Renal cortex interstitium (tissue), 11 donors: ENCODE measurements at regions not wholly inside any gene's neighbourhood (a gene's known extent, or its start where the extent isn't known, plus 50 kb on each side); places are given as distances from the start of the nearest gene placed in this dataset.
A peak's percentile ranks its signal among the peaks of the same experiment; 100 is the strongest.
"Not testable (repeated sequence)": the region's sequence is repeated elsewhere in the genome, so short reads cannot be mapped to it uniquely, and the experiment has no call there.

Source experiments
- DNase-seq, 11 donors: peaks; one replicate each; pipeline ENCODE4 v3.0.0-alpha.2; 2013; ENCODE audit warnings: low read depth in 9 of 11, low spot score in 4 of 11; ENCODE audit errors: extremely low read depth in 1 of 11

DNA sequence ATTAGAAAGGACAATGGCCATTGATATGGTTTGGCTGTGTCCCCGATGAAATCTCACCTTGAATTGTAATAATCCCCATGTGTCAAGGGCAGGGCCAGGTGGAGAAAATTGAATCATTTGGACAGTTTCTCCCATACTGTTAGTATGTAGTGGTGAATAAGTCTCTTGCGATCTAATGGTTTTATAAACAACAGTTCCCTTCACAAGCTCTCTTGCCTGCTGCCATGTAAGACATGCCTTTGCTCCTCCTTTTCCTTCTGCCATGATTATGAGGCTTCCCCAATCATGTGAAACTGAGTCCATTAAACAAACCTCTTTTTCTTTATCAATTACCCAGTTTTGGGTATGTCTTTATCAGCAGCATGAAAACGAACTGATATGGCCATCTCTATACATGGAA lies 302.7 kb downstream of the SFMBT2 start:
- no peak for DNase-seq

- DNase-seq = no peak
Measured at GRCh38 chr10:7107285-7107684, 303.5 kb downstream of the SFMBT2 start.

GRCh38 chr10:7104379-7104778 lies 306.5 kb downstream of the SFMBT2 start:
- DNase-seq = not testable (repeated sequence)

- no peak for DNase-seq
Measured at GRCh38 chr10:7102557-7103349, 308.1 kb downstream of the SFMBT2 start.

DNA sequence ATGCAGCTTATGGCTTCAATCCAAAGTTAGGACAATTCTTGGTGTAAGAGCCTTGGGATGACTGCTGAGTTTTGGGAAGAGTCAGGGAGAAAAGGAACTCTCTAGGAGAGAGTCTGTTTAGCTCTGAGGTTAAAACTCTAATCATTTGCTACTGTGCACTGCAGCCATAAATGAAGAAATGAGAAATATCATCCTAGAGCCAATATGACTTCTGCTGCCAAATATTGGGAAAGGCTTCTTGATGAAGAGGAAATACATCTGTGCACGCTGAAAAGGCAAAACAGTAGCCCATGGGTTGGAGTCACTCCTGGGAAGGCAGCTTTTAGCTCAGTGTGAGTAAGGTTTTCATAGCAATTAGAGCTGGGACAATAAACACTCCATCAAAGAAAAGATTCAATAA lies 308.8 kb downstream of the SFMBT2 start:
- DNase-seq = no peak

DNA sequence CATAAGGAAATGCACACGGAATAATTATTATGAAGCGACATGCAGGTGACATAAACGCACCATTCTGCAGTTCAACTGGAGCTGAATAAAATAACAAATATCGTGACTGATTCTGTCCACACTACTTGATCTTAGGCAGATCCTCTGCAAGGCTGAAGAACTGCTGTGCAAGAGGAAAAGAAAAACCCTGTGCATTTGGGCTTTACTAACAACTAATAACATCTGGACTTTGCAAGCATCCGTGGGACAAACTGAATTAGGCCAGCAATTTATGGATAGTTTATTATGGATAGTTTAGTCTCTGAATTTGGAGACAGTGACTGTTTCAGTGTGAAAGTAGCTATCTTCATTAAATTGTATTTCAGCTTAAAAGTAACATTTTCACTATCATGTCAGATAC lies 309.4 kb downstream of the SFMBT2 start:
- no peak for DNase-seq

GRCh38 chr10:7100032-7100702 lies 310.7 kb downstream of the SFMBT2 start:
- DNase-seq = no peak

DNA sequence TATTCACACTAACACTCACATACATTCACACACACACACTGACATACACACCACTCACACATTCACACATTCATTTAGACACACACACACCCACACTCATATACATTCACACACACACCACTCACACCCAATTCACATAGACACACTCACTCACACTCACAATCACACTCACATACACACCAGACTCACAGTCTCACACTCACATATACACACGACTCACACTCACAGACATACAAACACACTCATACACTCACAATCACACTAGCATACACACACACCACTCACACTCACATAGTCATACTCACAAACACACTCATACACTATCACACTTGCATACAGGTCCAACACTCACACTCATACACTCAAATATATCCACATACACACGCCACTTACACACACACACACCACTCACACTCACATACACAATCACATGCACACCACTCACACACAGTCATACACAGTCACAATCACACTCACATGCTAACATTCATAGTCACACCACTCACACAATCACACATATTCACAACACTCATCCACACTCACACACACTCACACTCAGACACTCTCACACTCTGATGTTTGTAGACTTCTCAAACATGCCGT lies 312.6 kb downstream of the SFMBT2 start:
- DNase-seq = no peak

DNA sequence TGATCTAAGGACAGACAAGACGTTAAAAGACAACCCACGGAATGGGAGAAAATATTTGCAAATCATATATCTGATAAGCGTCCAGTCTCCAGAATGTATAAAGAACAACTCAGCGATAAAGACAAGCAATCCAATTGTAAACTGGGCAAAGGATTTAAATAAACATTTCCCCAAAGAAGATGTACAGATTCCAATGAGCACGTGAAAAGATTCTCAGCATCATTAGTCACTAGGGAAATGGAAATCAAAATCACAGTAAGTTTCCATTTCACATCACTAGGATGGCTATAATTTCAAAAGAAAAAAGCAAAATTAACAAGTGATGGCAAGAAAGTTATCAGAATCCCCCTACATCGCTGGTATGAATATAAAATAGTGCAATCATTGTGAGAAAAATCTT lies 316.1 kb downstream of the SFMBT2 start:
- no peak for DNase-seq

- no peak for DNase-seq
Measured at GRCh38 chr10:7093368-7093767, 317.5 kb downstream of the SFMBT2 start.

- no peak for DNase-seq
Measured at GRCh38 chr10:7092603-7093002, 318.2 kb downstream of the SFMBT2 start.

DNA sequence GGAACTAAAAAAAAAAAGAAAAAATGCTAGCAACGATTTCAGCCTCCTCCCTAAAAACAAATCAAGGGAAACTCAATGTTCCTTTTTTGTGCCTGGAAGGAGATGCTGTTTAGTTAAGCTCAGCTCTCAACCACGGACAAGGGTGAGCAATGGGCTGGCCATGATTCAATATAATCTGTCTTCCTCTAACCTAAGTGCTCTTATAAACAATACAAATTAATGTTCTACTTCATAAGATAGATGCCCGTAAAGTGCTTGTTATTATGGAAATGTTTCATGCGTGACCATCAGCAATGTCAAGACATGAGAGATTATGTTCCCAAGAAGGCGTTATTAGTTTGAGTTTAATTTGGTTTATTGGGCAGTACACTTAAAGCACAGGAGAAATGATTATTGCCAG lies 320.3 kb downstream of the SFMBT2 start:
- no peak for DNase-seq

DNA sequence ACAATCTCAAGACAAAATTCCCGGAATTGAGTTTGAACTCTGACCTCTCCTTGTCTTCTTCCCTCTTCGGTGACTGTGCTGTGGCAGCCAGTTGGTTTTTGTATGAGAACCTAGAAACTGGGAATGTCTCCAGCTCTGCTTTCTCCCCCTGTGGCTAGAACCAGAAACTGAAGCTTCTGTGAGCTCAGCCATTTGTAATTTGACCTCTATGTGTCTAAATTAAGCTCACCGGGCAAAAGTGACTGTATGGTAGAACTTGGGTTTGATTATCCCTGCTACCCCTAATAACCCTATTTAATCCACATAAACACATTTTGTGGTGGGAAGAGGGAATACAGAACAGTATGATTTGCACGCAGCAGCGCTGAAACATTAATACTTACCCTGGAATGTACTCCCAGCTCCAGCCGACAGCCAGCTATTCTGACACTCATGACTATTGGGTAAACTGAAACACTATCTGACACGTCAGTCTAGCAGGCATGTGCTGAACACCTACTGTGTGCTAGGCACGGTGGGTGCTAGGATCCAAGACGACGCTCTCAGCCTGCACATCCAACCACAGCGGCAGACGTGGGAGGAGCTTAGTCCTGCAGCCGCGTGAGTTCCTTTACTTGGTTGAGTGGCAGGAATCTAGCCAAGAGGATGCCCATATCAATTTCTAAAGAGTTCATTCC lies 324.8 kb downstream of the SFMBT2 start:
- peak in 10 of 11 donors; percentile 33 to 70 (median 52) for DNase-seq

DNA sequence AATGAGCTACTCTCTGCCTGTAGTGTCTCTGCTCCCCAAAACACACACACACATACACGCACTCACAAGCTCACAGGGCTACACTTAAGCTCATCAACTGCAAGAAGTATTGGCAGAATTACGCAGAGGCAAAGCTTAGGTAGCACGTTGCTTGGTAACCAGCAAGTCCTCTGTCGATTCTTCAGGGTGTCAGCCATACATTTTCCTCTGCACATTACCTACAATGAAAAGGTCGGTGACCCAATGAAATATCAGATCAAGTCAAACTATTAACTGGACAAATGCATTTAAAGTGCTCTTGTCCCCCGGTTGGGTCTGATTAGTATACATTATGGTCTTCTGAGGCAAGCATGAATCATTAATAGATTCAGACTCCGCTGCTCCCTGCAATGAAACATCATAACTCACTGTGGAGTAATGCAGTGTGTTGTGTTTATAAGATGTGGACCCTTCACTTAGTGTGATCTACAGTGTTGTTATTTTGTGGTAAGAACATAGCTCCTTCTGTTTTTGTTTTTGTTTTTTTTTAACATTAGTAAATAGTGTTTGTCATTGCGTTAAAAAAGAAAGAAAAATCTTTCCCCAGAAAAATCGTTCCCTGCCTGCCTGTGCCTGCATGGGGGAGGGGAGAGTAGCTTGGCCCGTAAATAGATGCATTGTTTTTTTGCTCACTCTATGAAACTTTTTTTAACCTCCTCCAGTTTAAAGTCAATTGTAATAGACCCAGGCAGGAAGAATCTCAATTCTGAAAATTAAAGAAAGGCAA lies 325.5 kb downstream of the SFMBT2 start:
- DNase-seq = peak in 1 of 11 donors; percentile 30

DNA sequence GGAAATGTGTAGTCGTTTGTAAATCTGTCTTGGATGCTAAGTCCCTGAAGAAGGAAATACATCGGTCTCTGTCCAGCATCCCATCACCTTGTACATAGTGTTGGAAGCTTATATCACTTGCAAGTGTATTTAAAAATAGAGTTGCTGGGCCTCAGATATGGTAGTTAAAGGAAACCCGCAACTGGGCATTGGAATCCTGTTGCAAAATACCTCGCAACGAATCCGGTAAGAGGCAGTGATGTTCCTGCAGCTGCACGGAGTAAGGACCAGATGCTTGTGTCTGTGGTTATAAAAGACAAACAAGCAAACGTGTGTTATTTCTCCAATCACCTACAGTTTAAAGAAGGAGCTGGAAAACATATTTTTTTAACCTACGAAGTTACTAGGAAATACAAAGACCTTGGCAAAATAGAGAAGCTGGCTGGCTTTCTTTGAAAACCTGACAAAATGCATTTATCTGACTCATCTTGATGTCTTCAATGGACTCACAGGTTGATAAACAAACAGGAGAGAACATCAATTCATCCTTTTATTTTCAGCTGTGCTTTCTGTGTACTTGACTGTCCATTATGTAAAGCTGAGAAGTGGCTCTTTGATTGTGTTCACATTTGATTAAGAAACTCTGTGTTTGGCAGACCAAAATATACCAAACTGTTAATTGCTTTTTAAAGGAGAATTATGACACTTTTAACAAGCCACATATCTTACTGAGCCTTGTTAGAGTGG lies 326.4 kb downstream of the SFMBT2 start:
- no peak for DNase-seq

DNA sequence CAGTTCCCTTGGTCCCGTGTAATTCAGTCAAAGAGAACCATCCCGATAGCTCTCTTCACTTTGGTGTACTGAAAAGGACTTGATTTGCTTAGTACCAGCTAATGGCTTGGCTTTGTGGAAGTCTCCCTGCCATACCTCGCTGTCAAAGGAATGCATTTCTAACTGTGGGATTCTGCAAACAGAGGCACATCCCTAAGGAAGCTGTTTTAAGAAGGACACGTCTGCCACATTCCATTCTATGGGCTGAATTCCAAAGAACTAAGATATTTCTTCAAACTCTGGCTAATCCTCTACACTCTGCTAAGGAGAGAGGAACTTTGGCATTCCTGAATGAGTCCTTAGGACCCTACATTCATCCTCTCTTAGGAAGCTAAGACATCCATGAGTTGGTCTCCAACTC lies 327.9 kb downstream of the SFMBT2 start:
- DNase-seq = no peak

DNA sequence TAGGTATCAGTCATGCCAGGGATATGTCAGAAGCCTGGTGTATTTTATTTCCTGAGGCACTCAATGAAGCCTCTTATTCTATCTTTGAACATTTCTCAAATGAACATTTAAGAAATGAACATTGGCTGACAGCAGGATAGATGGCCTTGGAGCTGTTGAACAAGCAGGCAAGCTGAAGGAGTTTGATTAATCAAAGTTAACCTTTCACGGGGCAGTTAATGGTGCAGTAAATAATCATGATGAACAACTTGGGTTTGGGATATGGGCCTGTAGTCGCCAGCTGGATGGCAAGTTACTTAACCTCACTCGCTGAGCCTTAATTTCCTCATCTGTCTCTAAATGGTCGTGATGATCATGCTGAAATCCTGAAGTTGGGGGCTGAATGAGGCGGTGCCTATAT lies 333.0 kb downstream of the SFMBT2 start:
- no peak for DNase-seq

GRCh38 chr10:7075851-7076250 lies 335.0 kb downstream of the SFMBT2 start:
- DNase-seq = no peak

DNA sequence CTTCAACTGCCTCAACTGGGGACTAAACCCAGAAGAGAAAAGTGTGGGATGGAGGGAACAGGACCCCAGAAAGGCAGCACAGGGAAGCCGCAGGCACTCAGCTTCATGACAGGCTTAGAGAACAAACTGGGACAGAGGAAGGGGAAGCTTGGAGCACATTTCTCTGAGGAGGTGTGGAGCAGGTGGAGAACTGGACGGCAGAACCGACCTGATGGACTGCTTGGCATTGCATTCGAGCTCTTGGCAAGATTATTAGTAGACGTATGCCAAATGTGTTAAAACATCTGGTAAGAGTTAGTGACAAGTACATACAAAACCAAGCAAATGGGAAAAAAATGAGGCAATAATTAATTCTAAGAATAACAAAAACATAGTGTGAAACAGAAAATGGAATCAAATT lies 335.7 kb downstream of the SFMBT2 start:
- DNase-seq = no peak
